ENCODE measurements at regions not wholly inside any gene's neighbourhood (a gene's known extent, or its start where the extent isn't known, plus 50 kb on each side); places are given as distances from the start of the nearest gene placed in this dataset.
"Not testable (repeated sequence)": the region's sequence is repeated elsewhere in the genome, so short reads cannot be mapped to it uniquely, and the experiment has no call there.

DNA sequence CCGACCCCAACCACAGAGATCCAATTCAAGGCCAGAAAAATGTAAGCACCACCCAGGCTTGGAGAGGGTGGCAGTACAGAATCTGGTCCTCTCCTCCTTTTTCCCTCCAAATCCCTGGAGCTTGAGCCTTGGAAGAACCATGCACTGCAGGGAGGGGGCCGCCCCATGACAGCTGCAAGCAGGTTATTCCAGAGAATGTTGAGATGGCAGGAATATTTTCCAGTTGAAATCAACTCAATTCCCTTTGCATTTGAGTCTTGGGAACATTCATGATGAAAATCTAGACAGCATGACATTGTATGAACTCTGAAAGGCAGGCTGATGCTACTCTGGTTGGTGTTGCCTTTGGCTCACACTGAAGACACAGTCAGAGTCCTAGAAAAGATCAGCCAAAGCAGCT is 386.6 kb upstream of the FGF16 start:
- no peak for DNase-seq (ENCODE audit: low read depth)
- no peak overlapping the region for H3K4me3 ChIP-seq (ENCODE audit: low read depth, low read length)
- TF ChIP-seq, protein P1, sequence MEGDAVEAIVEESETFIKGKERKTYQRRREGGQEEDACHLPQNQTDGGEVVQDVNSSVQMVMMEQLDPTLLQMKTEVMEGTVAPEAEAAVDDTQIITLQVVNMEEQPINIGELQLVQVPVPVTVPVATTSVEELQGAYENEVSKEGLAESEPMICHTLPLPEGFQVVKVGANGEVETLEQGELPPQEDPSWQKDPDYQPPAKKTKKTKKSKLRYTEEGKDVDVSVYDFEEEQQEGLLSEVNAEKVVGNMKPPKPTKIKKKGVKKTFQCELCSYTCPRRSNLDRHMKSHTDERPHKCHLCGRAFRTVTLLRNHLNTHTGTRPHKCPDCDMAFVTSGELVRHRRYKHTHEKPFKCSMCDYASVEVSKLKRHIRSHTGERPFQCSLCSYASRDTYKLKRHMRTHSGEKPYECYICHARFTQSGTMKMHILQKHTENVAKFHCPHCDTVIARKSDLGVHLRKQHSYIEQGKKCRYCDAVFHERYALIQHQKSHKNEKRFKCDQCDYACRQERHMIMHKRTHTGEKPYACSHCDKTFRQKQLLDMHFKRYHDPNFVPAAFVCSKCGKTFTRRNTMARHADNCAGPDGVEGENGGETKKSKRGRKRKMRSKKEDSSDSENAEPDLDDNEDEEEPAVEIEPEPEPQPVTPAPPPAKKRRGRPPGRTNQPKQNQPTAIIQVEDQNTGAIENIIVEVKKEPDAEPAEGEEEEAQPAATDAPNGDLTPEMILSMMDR (conservative IDR thresholded peaks at IDR 0.05; ENCODE audit: low read depth, low read length): no peak

DNA sequence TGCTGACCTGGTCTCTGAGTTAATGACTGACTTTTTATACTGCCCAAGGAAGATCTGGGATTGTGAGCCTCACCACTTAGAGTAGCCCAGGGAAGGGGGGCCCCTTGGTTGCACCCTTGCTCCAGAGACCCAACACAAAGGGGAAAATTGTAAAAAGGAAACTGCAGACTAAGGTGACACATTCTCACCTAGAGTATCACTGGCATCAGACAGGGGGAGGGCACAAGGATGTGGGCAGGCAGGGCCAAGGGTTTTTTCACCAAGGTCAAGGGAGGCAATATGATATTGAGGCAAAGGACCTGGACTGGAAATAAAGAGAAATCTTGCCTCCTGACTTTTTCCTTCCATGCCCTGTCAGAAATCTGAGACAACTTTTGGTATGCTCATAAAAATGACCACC is 386.2 kb upstream of the FGF16 start:
- no peak for DNase-seq (ENCODE audit: low read depth)
- no peak overlapping the region for H3K4me3 ChIP-seq (ENCODE audit: low read depth, low read length)
- TF ChIP-seq, protein P1 (conservative IDR thresholded peaks at IDR 0.05; ENCODE audit: low read depth, low read length): no peak

DNA sequence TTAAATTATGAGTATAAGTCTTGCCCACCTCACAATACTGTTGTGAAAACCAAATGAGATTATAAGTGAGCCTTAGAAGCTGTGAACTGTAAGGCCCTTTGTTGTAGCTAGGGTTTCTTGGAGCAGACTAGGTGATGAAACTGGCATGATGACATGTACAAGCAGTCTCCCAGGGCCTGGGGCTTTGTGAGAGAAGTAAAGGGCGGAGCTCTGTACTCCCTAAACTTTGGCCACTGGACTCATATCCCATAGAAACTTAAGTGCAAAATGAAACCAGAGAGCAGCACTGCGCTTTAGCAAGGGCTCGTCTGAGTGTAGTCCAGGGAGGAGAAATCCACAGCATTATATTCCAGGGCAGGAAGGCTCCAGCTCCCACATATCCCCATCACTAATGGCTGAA is 385.6 kb upstream of the FGF16 start:
- H3K4me3 ChIP-seq (ENCODE audit: low read depth, low read length): no peak overlapping the region
- DNase-seq (ENCODE audit: low read depth): no peak
- TF ChIP-seq, protein P1 (conservative IDR thresholded peaks at IDR 0.05; ENCODE audit: low read depth, low read length): no peak

DNA sequence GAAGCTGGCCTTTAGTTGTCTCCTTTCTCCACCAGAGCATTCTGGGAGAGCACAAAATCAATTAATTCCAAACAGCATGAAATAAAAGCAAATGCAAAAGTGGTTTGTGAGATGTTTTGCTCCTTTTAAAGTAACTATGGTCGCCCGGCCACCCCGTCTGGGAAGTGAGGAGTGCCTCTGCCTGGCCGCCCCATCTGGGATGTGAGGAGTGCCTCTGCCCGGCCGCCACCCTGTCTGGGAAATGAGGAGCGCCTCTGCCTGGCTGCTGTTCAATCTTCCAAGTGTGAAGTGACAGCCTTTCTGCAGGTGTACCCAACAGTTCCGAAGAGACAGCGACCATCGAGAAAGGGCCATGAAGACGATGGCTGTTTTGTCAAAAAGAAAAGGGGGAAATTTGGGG is 381.3 kb upstream of the FGF16 start:
- no peak for DNase-seq (ENCODE audit: low read depth)

DNA sequence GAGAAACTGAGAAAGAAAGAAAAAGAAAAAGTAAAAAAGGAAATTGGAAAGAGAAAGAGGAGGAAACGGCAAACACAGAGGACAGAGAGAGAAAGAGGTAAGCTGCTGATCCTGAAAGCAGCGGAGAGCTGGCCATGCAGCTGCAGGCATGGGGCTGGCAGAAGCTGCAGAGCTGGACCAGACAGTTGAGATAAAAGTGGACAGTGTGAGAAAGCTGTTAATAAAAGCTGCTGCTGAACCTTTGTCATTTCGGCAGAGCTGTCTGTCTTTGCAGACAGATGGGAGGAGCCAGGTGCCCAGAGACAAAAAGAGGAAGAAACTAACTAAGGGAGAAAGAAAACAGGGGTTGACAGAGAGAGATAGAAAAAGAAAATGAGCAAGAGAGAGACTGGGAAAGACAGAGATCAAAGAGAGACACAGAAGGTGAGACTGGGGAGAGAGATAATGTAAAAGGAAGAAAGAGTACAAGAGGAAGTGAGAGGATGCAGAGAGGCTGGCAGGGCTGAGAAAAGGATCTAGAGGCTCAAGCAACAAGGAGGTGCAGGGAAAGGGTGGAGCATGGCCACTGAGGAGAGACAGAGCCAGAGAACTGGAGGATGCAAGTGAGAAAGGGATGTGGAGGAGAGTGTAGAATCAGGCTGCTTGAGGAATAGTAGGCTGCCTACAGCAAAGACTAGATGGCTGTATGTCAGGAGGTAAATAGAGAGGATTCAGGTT is 376.8 kb upstream of the FGF16 start:
- no peak overlapping the region for H3K4me3 ChIP-seq (ENCODE audit: low read depth, low read length)
- no peak for DNase-seq (ENCODE audit: low read depth)
- TF ChIP-seq, protein P1 (conservative IDR thresholded peaks at IDR 0.05; ENCODE audit: low read depth, low read length): no peak

More for the DNA sequence above, 381.3 kb upstream of the FGF16 start:
- TF ChIP-seq, protein P1 (conservative IDR thresholded peaks at IDR 0.05; ENCODE audit: low read depth, low read length): no peak
- no peak overlapping the region for H3K4me3 ChIP-seq (ENCODE audit: low read depth, low read length)

DNA sequence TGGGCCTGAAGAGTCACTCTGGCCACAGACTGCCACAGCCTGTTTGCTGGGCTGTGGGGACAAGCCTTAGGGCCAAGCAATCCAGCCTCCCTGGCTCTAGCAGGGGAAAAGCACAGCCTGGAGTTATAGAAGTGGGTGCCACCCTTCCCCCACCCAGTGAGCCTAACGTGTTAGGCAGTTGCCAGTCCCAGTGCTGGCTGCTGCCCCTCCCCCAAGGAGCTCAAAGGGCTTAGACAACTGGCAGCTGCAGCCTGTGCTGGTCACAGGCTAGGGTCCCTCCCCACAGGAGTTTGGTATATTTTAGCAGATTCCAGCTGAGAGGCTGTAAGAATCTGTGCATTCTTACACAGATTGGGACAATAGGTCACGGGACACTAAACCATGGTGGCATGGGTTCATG is 370.3 kb upstream of the FGF16 start:
- DNase-seq (ENCODE audit: low read depth): no peak
- TF ChIP-seq, protein P1 (conservative IDR thresholded peaks at IDR 0.05; ENCODE audit: low read depth, low read length): no peak
- no peak overlapping the region for H3K4me3 ChIP-seq (ENCODE audit: low read depth, low read length)

DNA sequence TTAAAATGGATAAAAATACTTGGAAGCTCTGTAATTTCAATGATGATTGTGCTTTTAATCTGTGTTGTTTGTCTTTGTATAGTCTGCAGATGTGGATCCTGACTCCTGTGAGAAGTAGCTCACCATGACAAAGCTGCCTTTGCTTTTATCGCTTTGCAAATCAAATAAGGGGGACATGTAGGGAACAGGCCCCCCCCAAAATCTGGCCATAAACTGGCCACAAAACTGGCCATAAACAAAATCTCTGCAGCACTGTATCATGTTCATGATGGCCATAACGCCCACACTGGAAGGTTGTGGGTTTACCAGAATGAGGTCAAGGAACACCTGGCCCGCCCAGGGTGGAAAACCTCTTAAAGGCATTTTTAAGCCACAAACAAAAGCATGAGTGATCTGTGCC is 366.0 kb upstream of the FGF16 start:
- DNase-seq (ENCODE audit: low read depth); H3K4me3 ChIP-seq (ENCODE audit: low read depth, low read length): not testable (repeated sequence)
